GM12878 (cell line): ENCODE measurements at regions not wholly inside any gene's neighbourhood (a gene's known extent, or its start where the extent isn't known, plus 50 kb on each side); places are given as distances from the start of the nearest gene placed in this dataset.

Experiments used
- ATAC-seq: fragments of 200-7000 bp; cut with Tn5 transposase; 3 replicates; pipeline ENCODE4 v1.9.1; 2020; ENCODE audit warnings: mild to moderate bottlenecking, moderate library complexity
- BruUV-seq: library from RNA; stranded (reverse); fragments of 400-500 nt; replicated peaks from 2 replicates; lab custom pipeline; 2021; lab: Mats Ljungman, UMichigan
- CTCF ChIA-PET: fragments of 300-600 bp; sonication (Branson Sonifier 250); formaldehyde crosslinking; extraction: SDS; loops from one replicate; lab custom pipeline; 2021; ENCODE audit warnings: inconsistent platforms; lab: Yijun Ruan, JAX
- POLR2A ChIA-PET: fragments of 350-600 bp; formaldehyde crosslinking; extraction: SDS; loops from one replicate; lab custom pipeline; 2021; ENCODE audit warnings: inconsistent platforms; lab: Charles Lee
- RAD21 ChIA-PET: fragments of 300-600 bp; sonication (Branson Sonifier 250); formaldehyde crosslinking; loops from one replicate; lab custom pipeline; 2023; ENCODE audit warnings: antibody characterized with exemption; ENCODE audit not compliant: unreplicated experiment; lab: Charles Lee
- SMC1A ChIA-PET: fragments of 300-600 bp; sonication (Branson Sonifier 250); formaldehyde crosslinking; loops from one replicate; lab custom pipeline; 2023; ENCODE audit not compliant: unreplicated experiment, uncharacterized antibody; lab: Charles Lee
- DNase-seq: peaks from one replicate; pipeline ENCODE4 v3.0.0-alpha.2; 2011; ENCODE audit warnings: low read depth, low spot score
- FAIRE-seq: peaks from 3 replicates; lab custom pipeline; 2011; peaks lifted over from hg19 to GRCh38; lab: Jason Lieb, UNC
- H2AFZ ChIP-seq: 2 replicates; pipeline ENCODE4 v1.6.0; 2011; ENCODE audit warnings: low read depth, low read length, control low read depth; ENCODE audit not compliant: control insufficient read depth
- H3K27ac ChIP-seq: 2 replicates; pipeline ENCODE4 v1.5.1; 2011; ENCODE audit warnings: control low read depth; ENCODE audit not compliant: control insufficient read depth, insufficient read depth
- H3K27me3 ChIP-seq, 2 experiments: replicated peaks in 1 of 2; 2 replicates each; pipeline versions ENCODE4 v1.6.0 to v1.6.1; 2011; ENCODE audit warnings: low read length in 1 of 2; ENCODE audit not compliant: control insufficient read depth in 2 of 2, insufficient read depth in 2 of 2
- H3K36me3 ChIP-seq, 2 experiments: 2 replicates each; pipeline ENCODE4 v1.5.1; 2011; ENCODE audit warnings: low read length in 1 of 2; ENCODE audit not compliant: control insufficient read depth in 2 of 2, insufficient read depth in 2 of 2
- H3K4me1 ChIP-seq: 2 replicates; pipeline ENCODE4 v1.6.1; 2011; ENCODE audit warnings: mild to moderate bottlenecking, low read length, moderate library complexity, mixed read lengths; ENCODE audit not compliant: control insufficient read depth, insufficient read depth
- H3K4me2 ChIP-seq: 2 replicates; pipeline ENCODE4 v1.6.0; 2011; ENCODE audit warnings: control low read depth; ENCODE audit not compliant: control insufficient read depth, insufficient read depth
- H3K4me3 ChIP-seq: fragments of 200-600 bp; sonication (generic); 2 replicates; pipeline ENCODE4 v1.5.1; 2016
- H3K79me2 ChIP-seq: 2 replicates; pipeline ENCODE4 v1.6.0; 2011; ENCODE audit warnings: low read length; ENCODE audit not compliant: control insufficient read depth, insufficient read depth
- H3K9ac ChIP-seq: 2 replicates; pipeline ENCODE4 v1.8.0; 2011; ENCODE audit warnings: low read length, control low read depth, mixed read lengths; ENCODE audit not compliant: control insufficient read depth, insufficient read depth
- H3K9me3 ChIP-seq: replicated peaks from 3 replicates; pipeline ENCODE4 v1.5.1; 2011; ENCODE audit warnings: mild to moderate bottlenecking, low read length; ENCODE audit not compliant: control insufficient read depth, insufficient read depth
- H4K20me1 ChIP-seq: 2 replicates; pipeline ENCODE4 v1.6.0; 2011; ENCODE audit not compliant: control insufficient read depth, insufficient read depth
- BCLAF1 ChIP-seq: fragments of 450-650 bp; IDR thresholded peaks from 2 replicates; pipeline ENCODE4 v1.6.1; 2017; ENCODE audit warnings: antibody characterized with exemption, mild to moderate bottlenecking, moderate library complexity
- CEBPB ChIP-seq, 2 experiments: fragments of 150-350 bp in 1 of 2; IDR thresholded peaks; 2 replicates each; pipeline ENCODE4 v1.6.1; 2012 to 2014; ENCODE audit warnings: low read depth in 2 of 2, low read length in 2 of 2, borderline replicate concordance in 1 of 2, inconsistent platforms in 1 of 2
- CUX1 ChIP-seq: IDR thresholded peaks from 2 replicates; pipeline ENCODE4 v1.6.1; 2012; ENCODE audit warnings: improper control_type of control experiment, low read depth, low read length; ENCODE audit not compliant: insufficient replicate concordance
- ESRRA ChIP-seq: IDR thresholded peaks from 2 replicates; pipeline ENCODE4 v1.6.1; 2012; ENCODE audit warnings: mild to moderate bottlenecking, low read length, improper control_type of control experiment
- EZH2 ChIP-seq: IDR thresholded peaks from 2 replicates; pipeline ENCODE4 v1.6.1; 2012; ENCODE audit warnings: low read depth, mild to moderate bottlenecking, control low read depth, inconsistent platforms, low read length, borderline replicate concordance; ENCODE audit not compliant: control insufficient read depth
- FOXK2 ChIP-seq: fragments of 450-650 bp; IDR thresholded peaks from 2 replicates; pipeline ENCODE4 v1.6.1; 2017; ENCODE audit warnings: mild to moderate bottlenecking, moderate library complexity
- HSF1 ChIP-seq: fragments of 150-350 bp; IDR thresholded peaks from 2 replicates; pipeline ENCODE4 v1.6.1; 2014; ENCODE audit warnings: mild to moderate bottlenecking, low read depth, low read length
- MTA2 ChIP-seq: fragments of 450-650 bp; IDR thresholded peaks from 2 replicates; pipeline ENCODE4 v1.6.1; 2016; ENCODE audit warnings: low read depth, mild to moderate bottlenecking, moderate library complexity
- NR2C1 ChIP-seq: fragments of 450-650 bp; IDR thresholded peaks from 2 replicates; pipeline ENCODE4 v1.6.1; 2017; ENCODE audit warnings: antibody characterized with exemption, mild to moderate bottlenecking, moderate library complexity
- NR2C2 ChIP-seq: IDR thresholded peaks from 2 replicates; pipeline ENCODE4 v1.6.1; 2011; ENCODE audit warnings: borderline replicate concordance, low read depth; ENCODE audit not compliant: control insufficient read depth, insufficient read length
- NR2F1 ChIP-seq: fragments of 450-650 bp; conservative IDR thresholded peaks from 2 replicates; pipeline ENCODE4 v1.6.1; 2017; ENCODE audit warnings: mild to moderate bottlenecking
- POLR2AphosphoS2 ChIP-seq: IDR thresholded peaks from 2 replicates; pipeline ENCODE4 v1.6.1; 2011; ENCODE audit warnings: low read depth, mild to moderate bottlenecking, low read length, improper control_type of control experiment, moderate library complexity
- RELA ChIP-seq: fragments of 450-650 bp; IDR thresholded peaks from 2 replicates; pipeline ENCODE4 v1.8.0; 2014; ENCODE audit warnings: borderline replicate concordance; ENCODE audit not compliant: partially characterized antibody
- RUNX3 ChIP-seq: IDR thresholded peaks from 2 replicates; pipeline ENCODE4 v1.6.1; 2012; ENCODE audit warnings: low read length, inconsistent platforms
- SMAD5 ChIP-seq: IDR thresholded peaks from 2 replicates; pipeline ENCODE4 v1.6.1; 2016; ENCODE audit warnings: antibody characterized with exemption, low read depth
- SUPT20H ChIP-seq: IDR thresholded peaks from 2 replicates; pipeline ENCODE4 v1.6.1; 2011; ENCODE audit warnings: low read depth, mild to moderate bottlenecking, low read length, moderate library complexity, borderline replicate concordance; ENCODE audit not compliant: control insufficient read depth
- WGBS: methylation state at CpG from one replicate; pipeline ENCODE4 v1.1.6; 2016; ENCODE audit warnings: low lambda C conversion rate; ENCODE audit not compliant: insufficient replicate concordance, insufficient coverage; ENCODE audit errors: missing lambda C conversion rate; 5-methylcytosine and 5-hydroxymethylcytosine counted together
- in situ Hi-C: fragments of 300-500 bp; cut with MboI; formaldehyde crosslinking; loops from 9 replicates; pipeline ENCODE4 v1.14.3; 2018; ENCODE audit warnings: mixed read lengths
- intact Hi-C: fragments of 100-400 bp; cut with micrococcal nuclease; formaldehyde crosslinking; loops from one replicate; pipeline ENCODE4 v1.14.2; 2022; ENCODE audit not compliant: unreplicated experiment

- no peaks in the 10 kb centered on the region for H3K4me1 ChIP-seq
- intact Hi-C loops, result no loop called here
- H3K27me3 ChIP-seq, result no peaks in the 10 kb centered on the region
- TF ChIP-seq RUNX3, result no peak
- no peak for TF ChIP-seq NR2C1
- TF ChIP-seq SUPT20H, result no peak
- TF ChIP-seq POLR2AphosphoS2, result no peak
- no peak for TF ChIP-seq CEBPB (IDR thresholded peaks at IDR 0.05; ENCODE audit: borderline replicate concordance in 1 of 2, low read depth in 2 of 2, low read length in 2 of 2)
- no peak for TF ChIP-seq MTA2
- TF ChIP-seq NR2C2, result no peak
- no peak for TF ChIP-seq EZH2
- no peak for TF ChIP-seq ESRRA
- no peak for TF ChIP-seq FOXK2
- TF ChIP-seq CUX1, result no peak
- no peak for TF ChIP-seq HSF1
- TF ChIP-seq RELA, result no peak
- no peak for TF ChIP-seq NR2F1
- no peak for TF ChIP-seq BCLAF1
- TF ChIP-seq SMAD5, result no peak
- CTCF ChIA-PET, result interaction anchor here (0.8 kb wide), 1 partner anchor 587 kb away, joined by 3 read pairs; no protein-coding TSS in a partner anchor
- no peaks in the 10 kb centered on the region for H4K20me1 ChIP-seq
- POLR2A ChIA-PET, result no interaction called here
- in situ Hi-C loops, result no loop called here
- DNase-seq (no peak), ATAC-seq (no peak), FAIRE-seq (no peak)
- H3K4me3 ChIP-seq, result no peak overlapping the region
- WGBS, result 3% methylated on average over 2 of the region's 2 CpGs
- no peaks in the 10 kb centered on the region for H3K36me3 ChIP-seq
- SMC1A ChIA-PET, result interaction anchor here (0.6 to 1.1 kb wide), 2 partner anchors 9 to 807 kb away, joined by 4 read pairs; no protein-coding TSS in a partner anchor
- RAD21 ChIA-PET, result no interaction called here
- no peak overlapping the region for H3K4me2 ChIP-seq
- H3K9ac ChIP-seq, result no peak overlapping the region
- BruUV-seq, result no TSS peak
- H3K79me2 ChIP-seq, result no peaks in the 10 kb centered on the region
- H2AFZ ChIP-seq, result no peak overlapping the region
- H3K27ac ChIP-seq, result no peak overlapping the region
- H3K9me3 ChIP-seq, result no peaks in the 10 kb centered on the region; the same call in 2 of the 3 replicates
Measured at GRCh38 chr9:84511651-84512050, 157.9 kb upstream of the NTRK2 start.
